Stimulated activated CD4-positive, alpha-beta T cell treated with anti-CD3 and anti-CD28 coated beads, Interleukin-2, amount 100 ng/mL, for 48 hours (primary cell): ENCODE measurements at regions not wholly inside any gene's neighbourhood (a gene's known extent, or its start where the extent isn't known, plus 50 kb on each side); places are given as distances from the start of the nearest gene placed in this dataset.

Experiments used
- DNase-seq, 2 donors: peaks; one replicate each; pipeline ENCODE4 v3.0.0-alpha.2; 2020

- DNase-seq: no peak
Measured at GRCh38 chr2:120684289-120685065, 51.2 kb upstream of the GLI2 start.

GRCh38 chr2:120685066-120685973 lies 50.3 kb upstream of the GLI2 start:
- no peak for DNase-seq
